H9 (cell line): ENCODE measurements at regions not wholly inside any gene's neighbourhood (a gene's known extent, or its start where the extent isn't known, plus 50 kb on each side); places are given as distances from the start of the nearest gene placed in this dataset.

Experiments used
- DNase-seq: peaks from one replicate; pipeline ENCODE4 v3.0.0-alpha.2; 2017
- H2AFZ ChIP-seq: one replicate; pipeline ENCODE4 v1.6.1; 2013; ENCODE audit warnings: mild to moderate bottlenecking, low read length, control low read depth, moderate library complexity
- H2AK5ac ChIP-seq: 2 replicates; pipeline ENCODE4 v1.6.1; 2013; ENCODE audit warnings: low read length, control low read depth, mixed read lengths; ENCODE audit not compliant: insufficient read length
- H2BK120ac ChIP-seq: one replicate; pipeline ENCODE4 v1.6.1; 2013; ENCODE audit warnings: low read depth, mild to moderate bottlenecking, low read length, control low read depth, inconsistent platforms; ENCODE audit not compliant: poor library complexity, severe bottlenecking
- H2BK12ac ChIP-seq: 2 replicates; pipeline ENCODE4 v1.6.1; 2013; ENCODE audit warnings: low read length, control low read depth, mixed read lengths, low read depth; ENCODE audit not compliant: insufficient read length
- H2BK15ac ChIP-seq: 2 replicates; pipeline ENCODE4 v1.6.1; 2013; ENCODE audit warnings: low read depth, low read length, control low read depth
- H2BK20ac ChIP-seq: one replicate; pipeline ENCODE4 v1.6.1; 2013; ENCODE audit warnings: low read depth, mild to moderate bottlenecking, low read length, control low read depth, inconsistent platforms; ENCODE audit not compliant: poor library complexity, severe bottlenecking
- H2BK5ac ChIP-seq: 2 replicates; pipeline ENCODE4 v1.6.1; 2013; ENCODE audit warnings: low read length, control low read depth, mixed read lengths; ENCODE audit not compliant: insufficient read length
- H3K14ac ChIP-seq: 2 replicates; pipeline ENCODE4 v1.6.1; 2013; ENCODE audit warnings: low read length, control low read depth; ENCODE audit not compliant: insufficient read depth
- H3K18ac ChIP-seq: 2 replicates; pipeline ENCODE4 v1.6.1; 2013; ENCODE audit warnings: low read depth, mild to moderate bottlenecking, mixed read lengths, low read length, control low read depth; ENCODE audit not compliant: insufficient read length
- H3K23ac ChIP-seq: 2 replicates; pipeline ENCODE4 v1.6.1; 2013; ENCODE audit warnings: low read length, control low read depth, mixed read lengths, low read depth; ENCODE audit not compliant: insufficient read length
- H3K23me2 ChIP-seq: 2 replicates; pipeline ENCODE4 v1.6.1; 2013; ENCODE audit warnings: low read depth, mild to moderate bottlenecking, mixed read lengths, low read length, control low read depth; ENCODE audit not compliant: insufficient read length, poor library complexity, severe bottlenecking
- H3K27ac ChIP-seq: 2 replicates; pipeline ENCODE4 v1.5.1; 2013; ENCODE audit warnings: low read length, control low read depth, mixed read lengths, low read depth; ENCODE audit not compliant: insufficient read length
- H3K27me3 ChIP-seq: 2 replicates; pipeline ENCODE4 v1.6.1; 2013; ENCODE audit warnings: low read length, control low read depth, inconsistent platforms; ENCODE audit not compliant: insufficient read depth
- H3K4ac ChIP-seq: 2 replicates; pipeline ENCODE4 v1.6.1; 2013; ENCODE audit warnings: low read depth, mild to moderate bottlenecking, control low read depth, inconsistent platforms, low read length, moderate library complexity
- H3K4me1 ChIP-seq: 2 replicates; pipeline ENCODE4 v1.6.1; 2013; ENCODE audit warnings: low read length, control low read depth, inconsistent platforms; ENCODE audit not compliant: insufficient read depth
- H3K4me2 ChIP-seq: 2 replicates; pipeline ENCODE4 v1.6.1; 2013; ENCODE audit warnings: low read length, control low read depth, mixed read lengths; ENCODE audit not compliant: insufficient read length, insufficient read depth
- H3K56ac ChIP-seq: 2 replicates; pipeline ENCODE4 v1.6.1; 2013; ENCODE audit warnings: low read depth, mild to moderate bottlenecking, mixed read lengths, low read length, control low read depth; ENCODE audit not compliant: insufficient read length
- H3K79me1 ChIP-seq: 2 replicates; pipeline ENCODE4 v1.6.1; 2013; ENCODE audit warnings: low read depth, mild to moderate bottlenecking, moderate library complexity, low read length, control low read depth, inconsistent platforms; ENCODE audit not compliant: insufficient read depth, poor library complexity, severe bottlenecking
- H3K79me2 ChIP-seq: 2 replicates; pipeline ENCODE4 v1.6.1; 2013; ENCODE audit warnings: low read length, control low read depth, inconsistent platforms; ENCODE audit not compliant: insufficient read depth
- H3K9ac ChIP-seq: 2 replicates; pipeline ENCODE4 v1.6.1; 2013; ENCODE audit warnings: low read length, control low read depth, mixed read lengths; ENCODE audit not compliant: insufficient read length; ENCODE audit errors: extremely low read depth
- H3K9me3 ChIP-seq: one replicate; pipeline ENCODE4 v1.6.1; 2013; ENCODE audit warnings: low read depth, low read length, inconsistent platforms; ENCODE audit not compliant: control insufficient read depth
- H3T11ph ChIP-seq: one replicate; pipeline ENCODE4 v1.6.1; 2013; ENCODE audit warnings: mild to moderate bottlenecking, low read length, control low read depth, inconsistent platforms
- H4K20me1 ChIP-seq: one replicate; pipeline ENCODE4 v1.6.1; 2013; ENCODE audit not compliant: control insufficient read depth, insufficient read length, insufficient read depth
- H4K5ac ChIP-seq: 2 replicates; pipeline ENCODE4 v1.6.1; 2013; ENCODE audit warnings: low read depth, mild to moderate bottlenecking, mixed read lengths, low read length, control low read depth; ENCODE audit not compliant: insufficient read length
- H4K8ac ChIP-seq: replicated peaks from 2 replicates; pipeline ENCODE4 v1.6.1; 2013; ENCODE audit warnings: low read length, control low read depth, mixed read lengths, low read depth; ENCODE audit not compliant: insufficient read length
- H4K91ac ChIP-seq: 2 replicates; pipeline ENCODE4 v1.6.1; 2013; ENCODE audit warnings: low read depth, mild to moderate bottlenecking, moderate library complexity, mixed read lengths, low read length, control low read depth; ENCODE audit not compliant: insufficient read length
- H3K27ac Mint-ChIP-seq, 3 experiments: 2 replicates in 2 of 3; 3 replicates in 1 of 3; pipeline ENCODE4 v1.8.0; 2020 to 2021; ENCODE audit warnings: mixed read lengths in 3 of 3, mild to moderate bottlenecking in 1 of 3, moderate library complexity in 1 of 3
- H3K27me3 Mint-ChIP-seq: 2 replicates; pipeline ENCODE4 v1.8.0; 2021; ENCODE audit warnings: low read depth, mild to moderate bottlenecking, moderate library complexity, mixed read lengths
- H3K36me3 Mint-ChIP-seq, 3 experiments: 2 replicates in 2 of 3; 3 replicates in 1 of 3; pipeline ENCODE4 v1.8.0; 2020 to 2021; ENCODE audit warnings: low read depth in 3 of 3, mixed read lengths in 3 of 3; ENCODE audit not compliant: insufficient read depth in 1 of 3
- H3K4me1 Mint-ChIP-seq, 2 experiments: 2 replicates each; pipeline ENCODE4 v1.8.0; 2020; ENCODE audit warnings: mixed read lengths in 2 of 2
- H3K4me3 Mint-ChIP-seq, 2 experiments: 2 replicates in 1 of 2; 3 replicates in 1 of 2; pipeline ENCODE4 v1.8.0; 2020 to 2021; ENCODE audit warnings: mild to moderate bottlenecking in 2 of 2, mixed read lengths in 2 of 2, moderate library complexity in 1 of 2
- H3K9me3 Mint-ChIP-seq, 2 experiments: 2 replicates in 1 of 2; 3 replicates in 1 of 2; pipeline ENCODE4 v1.8.0; 2020; ENCODE audit warnings: mild to moderate bottlenecking in 2 of 2, mixed read lengths in 2 of 2, moderate library complexity in 1 of 2
- CTCF ChIP-seq: fragments of 200-600 bp; sonication (generic); conservative IDR thresholded peaks from 3 replicates; pipeline ENCODE4 v1.8.0; 2021; ENCODE audit warnings: antibody characterized with exemption, mild to moderate bottlenecking
- WGBS: extraction: QIAGEN DNeasy Blood & Tissue Kit; methylation state at CpG from one replicate; pipeline ENCODE4 v1.1.7; 2013; ENCODE audit warnings: missing lambda C conversion rate, low lambda C conversion rate, mixed read lengths; ENCODE audit not compliant: insufficient read length; ENCODE audit errors: extremely low coverage; 5-methylcytosine and 5-hydroxymethylcytosine counted together

GRCh38 chr12:78269620-78270019 is 438.9 kb downstream of the NAV3 start:
- no peak overlapping the region for H2BK20ac ChIP-seq
- Mint-ChIP-seq H3K27ac (no peak overlapping the region), H3K27me3 (no peaks in the 10 kb centered on the region), H3K4me1 (peaks cover 5 to 7% of the 10 kb centered on the region in 2 experiments), H3K4me3 (no peak overlapping the region), H3K36me3 (no peaks in the 10 kb centered on the region), H3K9me3 (no peaks in the 10 kb centered on the region; a peak in 2 of 5 replicates)
- H3K23ac ChIP-seq = no peak overlapping the region
- H3K23me2 ChIP-seq = no peaks in the 10 kb centered on the region
- H3K27me3 ChIP-seq = no peaks in the 10 kb centered on the region
- H2BK5ac ChIP-seq = no peak overlapping the region
- no peaks in the 10 kb centered on the region for H3K9me3 ChIP-seq
- no peak overlapping the region for H3T11ph ChIP-seq
- no peak overlapping the region for H4K91ac ChIP-seq
- no peak overlapping the region for H3K56ac ChIP-seq
- no peak overlapping the region for H2BK15ac ChIP-seq
- H2BK120ac ChIP-seq = no peak overlapping the region
- H3K9ac ChIP-seq = no peak overlapping the region
- no peak overlapping the region for H4K8ac ChIP-seq
- H3K4me2 ChIP-seq = no peak overlapping the region
- H3K14ac ChIP-seq = no peak overlapping the region
- no peak overlapping the region for H3K18ac ChIP-seq
- H3K4me1 ChIP-seq = no peaks in the 10 kb centered on the region
- H4K20me1 ChIP-seq = no peaks in the 10 kb centered on the region
- H2AK5ac ChIP-seq = no peak overlapping the region
- H2AFZ ChIP-seq = peak overlapping the region; percentile 14
- H3K79me2 ChIP-seq = no peaks in the 10 kb centered on the region
- no peak for DNase-seq
- no peaks in the 10 kb centered on the region for H3K79me1 ChIP-seq
- no peak for TF ChIP-seq CTCF
- H2BK12ac ChIP-seq = no peak overlapping the region
- no peak overlapping the region for H3K4ac ChIP-seq
- H4K5ac ChIP-seq = no peak overlapping the region
- no peak overlapping the region for H3K27ac ChIP-seq
- no CpG with 5 or more reads among the region's 1 CpG for WGBS
